ENCODE measurements at regions not wholly inside any gene's neighbourhood (a gene's known extent, or its start where the extent isn't known, plus 50 kb on each side); places are given as distances from the start of the nearest gene placed in this dataset.
"Not testable (repeated sequence)": the region's sequence is repeated elsewhere in the genome, so short reads cannot be mapped to it uniquely, and the experiment has no call there.

DNA sequence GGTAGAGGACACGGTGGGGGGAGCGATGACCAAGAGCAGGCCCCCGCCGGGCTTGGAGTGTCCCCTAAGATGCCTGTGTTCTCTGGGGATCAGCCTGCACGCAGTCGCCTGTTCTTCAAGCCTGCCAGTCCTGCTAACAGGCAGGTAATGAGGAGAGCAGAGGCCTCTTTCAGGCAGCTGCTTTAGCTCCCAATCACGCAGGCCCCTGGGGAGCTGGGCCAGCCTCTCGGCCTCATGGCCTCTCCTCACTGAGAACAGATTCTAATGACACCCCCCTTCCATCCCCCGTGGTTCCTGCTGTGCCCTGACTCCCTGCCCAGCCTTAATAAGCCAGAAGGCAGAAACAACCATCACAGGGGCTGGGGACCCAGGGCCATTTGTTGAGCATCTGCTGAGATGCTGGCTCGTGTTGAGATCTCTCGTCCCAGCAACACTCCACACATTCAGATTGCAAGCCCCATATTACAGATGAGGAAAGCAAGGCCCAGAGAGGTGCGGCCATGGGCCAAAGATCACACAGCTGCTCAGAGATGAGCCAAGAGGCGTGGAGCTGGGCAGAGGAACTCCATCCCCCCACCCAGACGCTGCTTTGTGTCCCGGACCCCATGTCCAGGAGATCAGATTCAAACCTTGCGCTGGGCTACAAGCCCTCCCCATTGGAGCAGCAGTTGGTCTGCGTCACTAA is 71.6 kb upstream of the CASZ1 start:
- ATAC-seq, result no peak

DNA sequence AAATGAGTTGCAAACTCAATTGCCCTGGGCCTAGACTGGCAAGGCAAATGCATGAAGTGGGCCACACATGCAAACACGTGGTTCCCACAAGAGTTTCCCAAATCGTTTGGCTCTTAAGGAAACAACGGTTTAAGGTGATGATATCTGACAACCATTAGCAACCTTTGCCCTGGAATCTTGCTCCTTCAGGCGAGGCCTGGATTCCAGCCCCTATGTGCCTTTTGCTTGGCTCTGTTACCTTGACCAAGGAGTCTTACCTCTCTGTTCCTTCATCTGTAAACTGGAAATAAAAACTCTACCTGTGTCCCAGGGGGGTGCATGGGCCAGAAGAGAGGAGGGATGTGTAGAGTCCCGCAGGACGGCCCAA is 72.1 kb upstream of the CASZ1 start:
- ATAC-seq, result no peak

GRCh38 chr1:10869933-10870332 is 73.5 kb upstream of the CASZ1 start:
- ATAC-seq, result no peak

- ATAC-seq, result no peak
These were observed 74.1 kb upstream of the CASZ1 start for GRCh38 chr1:10870493-10871096.

DNA sequence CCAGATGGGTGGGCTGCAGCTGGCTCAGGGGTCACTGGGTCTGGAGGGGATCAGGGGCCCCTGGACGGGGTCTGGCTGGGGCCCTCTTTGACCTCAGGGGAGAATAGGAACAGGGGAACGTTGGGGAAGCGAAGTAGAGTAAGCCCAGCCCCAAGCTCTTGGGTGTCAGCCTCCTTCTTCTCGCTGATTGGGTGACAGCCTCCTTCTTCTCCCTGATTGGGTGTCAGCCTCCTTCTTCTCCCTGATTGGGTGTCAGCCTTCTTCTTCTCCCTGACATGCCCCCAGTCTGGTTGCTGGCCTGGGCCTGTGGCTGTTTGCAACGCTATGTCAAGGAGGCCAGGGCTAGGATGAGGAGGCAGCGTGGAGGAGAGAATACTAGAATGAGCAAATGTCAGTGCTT is 76.7 kb upstream of the CASZ1 start:
- ATAC-seq, result no peak

GRCh38 chr1:10874351-10874750 is 77.9 kb upstream of the CASZ1 start:
- ATAC-seq, result peak; percentile 7

DNA sequence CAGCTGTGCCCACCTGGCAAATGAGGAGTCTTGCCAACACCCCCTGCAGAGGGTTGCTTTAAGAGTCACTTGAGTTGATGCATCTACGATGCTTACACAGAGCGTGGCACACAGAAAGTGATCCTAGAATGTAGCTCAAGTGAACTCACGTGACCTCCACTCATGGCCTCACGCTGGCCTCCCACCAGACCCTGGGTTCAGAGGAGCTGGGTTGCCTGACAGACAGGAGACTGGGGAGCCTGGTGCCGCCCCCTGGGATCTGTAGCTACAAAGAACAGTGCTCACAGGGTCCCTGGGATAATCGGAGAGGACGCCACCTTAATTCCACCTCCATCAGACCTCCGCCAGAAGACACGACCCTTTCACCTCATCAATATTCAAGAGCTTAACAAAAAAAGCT is 81.4 kb upstream of the CASZ1 start:
- no peak for ATAC-seq

GRCh38 chr1:10878469-10878868 is 82.0 kb upstream of the CASZ1 start:
- no peak for ATAC-seq

GRCh38 chr1:10880063-10880462 is 83.6 kb upstream of the CASZ1 start:
- no peak for ATAC-seq

GRCh38 chr1:10881046-10881445 is 84.6 kb upstream of the CASZ1 start:
- no peak for ATAC-seq

- ATAC-seq, result no peak
These were observed 85.6 kb upstream of the CASZ1 start for GRCh38 chr1:10882069-10882468.

DNA sequence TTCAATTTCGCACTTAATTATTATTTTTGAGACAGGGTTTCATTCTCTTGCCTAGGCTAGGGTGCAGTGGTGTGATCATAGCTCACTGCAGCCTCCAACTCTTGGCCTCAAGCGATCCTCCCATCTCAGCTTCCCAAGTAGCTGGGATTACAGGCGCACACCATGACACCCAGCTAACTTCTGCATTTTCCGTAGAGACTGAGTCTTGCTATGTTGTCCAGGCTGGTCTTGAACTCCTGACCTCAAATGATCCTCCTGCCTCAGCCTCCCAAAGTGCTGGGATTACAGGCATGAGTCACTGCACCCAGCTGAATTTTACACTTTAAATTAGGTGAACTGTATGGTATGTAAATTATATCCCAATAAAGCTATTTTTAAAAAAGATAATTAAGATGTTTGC is 90.6 kb upstream of the CASZ1 start:
- ATAC-seq, result not testable (repeated sequence)

- ATAC-seq, result no peak
These were observed 91.8 kb upstream of the CASZ1 start for GRCh38 chr1:10888291-10888690.

DNA sequence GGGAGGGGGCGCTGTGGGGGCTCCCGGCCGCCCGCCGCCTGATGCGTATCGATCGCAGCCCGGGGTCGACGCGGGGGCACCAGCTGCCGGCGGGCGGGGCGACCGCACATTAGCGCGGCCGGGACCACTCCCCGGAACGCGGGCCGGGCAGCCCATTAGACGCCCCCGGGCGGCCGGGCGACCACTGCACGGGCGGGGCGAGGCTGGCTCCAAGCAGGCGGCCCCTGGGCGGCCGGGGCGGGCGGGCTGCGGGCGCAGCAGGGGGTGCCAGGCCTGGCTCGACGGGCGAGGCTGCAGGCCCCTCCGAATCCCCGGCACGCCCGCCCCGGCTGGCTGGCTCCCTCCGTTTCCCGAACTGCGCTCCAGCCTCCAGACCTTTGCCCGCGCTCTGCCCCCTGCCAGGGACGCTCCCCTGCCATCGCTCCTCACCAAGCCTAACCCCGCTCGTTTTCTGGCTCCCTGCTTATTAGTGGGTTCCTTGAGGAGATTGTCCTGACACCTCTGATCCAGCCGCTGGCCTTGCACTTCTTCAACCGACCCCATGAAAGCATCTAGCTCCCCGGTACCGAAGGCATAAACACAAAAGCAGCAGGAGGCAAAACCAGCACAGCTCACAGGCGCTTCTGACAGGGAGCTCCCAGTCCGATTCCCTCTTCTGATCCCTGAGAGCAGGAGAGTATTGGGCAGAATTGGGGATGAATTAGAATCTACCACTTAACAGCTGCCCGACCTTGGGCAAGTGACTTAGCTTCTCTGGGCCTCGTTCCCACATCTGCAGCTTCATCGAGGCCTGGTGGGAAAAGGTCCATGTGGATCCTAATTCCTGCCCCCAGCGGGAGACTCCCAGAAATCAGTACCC is 92.6 kb upstream of the CASZ1 start:
- ATAC-seq, result no peak

- no peak for ATAC-seq
These were observed 93.4 kb upstream of the CASZ1 start for GRCh38 chr1:10889650-10890353.

GRCh38 chr1:10890491-10891071 is 94.1 kb upstream of the CASZ1 start:
- peak; percentile 97 for ATAC-seq

DNA sequence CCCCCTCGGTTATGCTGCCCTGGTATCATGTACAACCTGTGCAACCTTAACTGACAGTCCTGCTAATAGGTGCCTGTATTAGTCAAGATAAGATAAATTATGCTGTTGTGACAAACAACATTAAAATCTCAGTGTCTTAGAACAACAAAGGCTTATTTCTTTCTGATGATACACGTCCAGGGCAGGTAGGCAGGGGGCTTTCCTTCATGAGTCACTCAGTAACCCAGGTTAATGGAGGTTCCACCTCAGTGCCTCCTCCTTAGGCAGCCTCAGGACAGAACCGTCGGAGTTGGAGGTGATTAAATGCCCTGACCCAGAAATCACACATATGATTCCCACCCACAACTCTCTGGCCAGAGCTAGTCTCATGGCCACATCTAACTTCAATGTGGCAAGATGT is 94.6 kb upstream of the CASZ1 start:
- peak; percentile 12 for ATAC-seq

DNA sequence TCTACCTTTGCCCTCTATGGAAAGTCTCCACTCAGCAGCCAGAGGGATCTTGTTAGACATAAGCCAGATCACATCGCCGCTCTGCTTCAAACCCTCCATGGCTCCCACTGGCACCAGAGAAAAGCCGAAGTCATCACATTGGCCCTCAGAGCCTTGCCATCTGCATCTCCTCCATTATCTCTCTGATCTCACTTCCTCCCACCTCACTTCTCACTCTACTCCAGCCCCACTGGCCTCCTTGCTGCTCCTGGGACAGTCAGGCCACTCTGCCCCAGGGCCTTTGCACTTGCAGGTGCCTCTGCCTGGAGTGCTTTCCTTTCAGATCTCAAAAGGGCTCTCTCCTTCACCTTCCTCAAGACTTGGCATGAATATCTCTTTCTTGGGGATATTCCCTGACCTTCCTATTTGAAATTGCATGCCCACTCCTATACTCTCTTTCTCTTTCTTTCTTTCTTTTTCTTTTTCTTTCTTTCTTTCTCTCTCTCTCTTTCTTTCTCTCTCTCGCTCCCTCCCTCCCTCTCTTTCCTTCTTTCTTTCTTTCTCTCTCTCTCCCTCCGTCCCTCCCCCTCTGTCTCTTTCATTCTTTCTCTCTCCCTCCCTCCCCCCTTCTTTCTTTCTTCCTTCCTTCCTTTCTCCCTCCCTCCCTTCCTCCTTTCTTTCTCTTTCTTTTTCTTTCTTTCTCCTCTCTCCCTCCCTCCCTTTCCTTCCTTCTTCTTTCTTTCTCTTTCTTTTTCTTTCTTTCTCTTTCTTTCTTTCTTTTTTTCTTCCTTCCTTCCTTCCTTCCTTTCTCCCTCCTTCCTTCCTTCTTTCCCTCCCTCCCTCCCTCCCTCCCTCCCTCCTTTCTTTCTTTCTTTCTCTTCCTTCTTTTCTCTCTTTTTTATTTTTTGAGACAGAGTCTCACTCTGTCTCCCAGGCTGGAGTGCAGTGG is 96.0 kb upstream of the CASZ1 start:
- no peak for ATAC-seq

- no peak for ATAC-seq
These were observed 99.2 kb upstream of the CASZ1 start for GRCh38 chr1:10895621-10896020.

DNA sequence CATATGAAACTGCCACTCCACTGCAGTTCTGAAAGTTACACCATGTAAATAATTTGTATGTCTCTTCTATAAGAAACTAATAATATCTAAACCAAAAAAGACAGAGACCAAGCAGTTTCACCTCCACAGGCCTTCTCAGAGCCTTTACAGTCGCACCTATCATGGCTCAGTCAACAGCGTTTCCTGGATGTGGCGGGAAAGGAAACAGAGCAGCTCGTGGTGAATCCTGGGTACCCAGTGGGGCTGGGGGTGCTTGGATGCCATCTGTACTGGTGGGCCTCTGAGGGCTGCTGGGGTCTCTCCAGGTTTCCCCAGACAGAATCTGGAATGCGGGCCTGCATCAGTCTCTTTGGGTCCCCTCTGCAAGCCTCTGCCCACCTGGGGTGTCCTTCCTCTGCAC is 100.2 kb upstream of the CASZ1 start:
- ATAC-seq, result no peak

- ATAC-seq, result peak; percentile 17
These were observed 101.0 kb upstream of the CASZ1 start for GRCh38 chr1:10897321-10897980.
